NCI-H1417 treated with DMSO at 0.1 percent for 48 hours (cell line): ENCODE measurements at regions not wholly inside any gene's neighbourhood (a gene's known extent, or its start where the extent isn't known, plus 50 kb on each side); places are given as distances from the start of the nearest gene placed in this dataset.

Experiments
- DNase-seq: peaks from one replicate; lab custom pipeline; 2025; lab: John Stamatoyannopoulos, UW

DNA sequence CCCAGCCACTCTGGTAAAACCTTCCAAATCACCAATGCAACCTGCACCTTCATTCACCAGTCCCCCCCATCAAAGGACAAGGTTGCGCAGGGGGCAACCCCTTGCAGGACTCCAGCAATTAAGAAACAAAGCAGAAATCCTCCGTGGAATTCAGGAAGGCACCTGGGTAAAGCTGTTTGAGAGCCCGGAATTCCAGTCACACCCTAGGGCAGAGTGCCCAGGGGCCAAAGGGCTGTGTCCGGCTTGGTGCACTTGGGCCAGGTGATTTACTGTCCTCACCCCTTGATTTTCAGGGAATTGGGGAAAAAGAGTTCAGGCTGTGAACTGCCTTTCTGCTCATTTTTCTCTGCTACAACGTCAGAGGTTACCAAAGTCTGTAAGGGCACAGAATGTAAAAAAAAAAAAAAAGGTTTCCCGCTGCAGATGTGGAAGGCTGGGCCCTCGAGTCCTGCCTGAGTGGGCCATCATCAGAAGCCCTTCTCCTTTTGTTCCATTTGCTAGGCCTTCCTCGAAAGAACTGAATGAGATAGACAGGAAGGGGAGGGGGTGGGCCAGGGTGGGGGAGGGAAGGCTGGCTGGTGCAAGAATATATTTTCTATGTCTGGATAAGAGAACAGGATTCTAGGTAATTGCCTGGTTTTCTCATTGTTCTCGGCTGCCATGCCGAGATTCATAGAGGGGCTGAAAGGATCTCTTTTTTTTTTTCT lies 266.5 kb upstream of the PSMD7 start:
- no peak for DNase-seq

DNA sequence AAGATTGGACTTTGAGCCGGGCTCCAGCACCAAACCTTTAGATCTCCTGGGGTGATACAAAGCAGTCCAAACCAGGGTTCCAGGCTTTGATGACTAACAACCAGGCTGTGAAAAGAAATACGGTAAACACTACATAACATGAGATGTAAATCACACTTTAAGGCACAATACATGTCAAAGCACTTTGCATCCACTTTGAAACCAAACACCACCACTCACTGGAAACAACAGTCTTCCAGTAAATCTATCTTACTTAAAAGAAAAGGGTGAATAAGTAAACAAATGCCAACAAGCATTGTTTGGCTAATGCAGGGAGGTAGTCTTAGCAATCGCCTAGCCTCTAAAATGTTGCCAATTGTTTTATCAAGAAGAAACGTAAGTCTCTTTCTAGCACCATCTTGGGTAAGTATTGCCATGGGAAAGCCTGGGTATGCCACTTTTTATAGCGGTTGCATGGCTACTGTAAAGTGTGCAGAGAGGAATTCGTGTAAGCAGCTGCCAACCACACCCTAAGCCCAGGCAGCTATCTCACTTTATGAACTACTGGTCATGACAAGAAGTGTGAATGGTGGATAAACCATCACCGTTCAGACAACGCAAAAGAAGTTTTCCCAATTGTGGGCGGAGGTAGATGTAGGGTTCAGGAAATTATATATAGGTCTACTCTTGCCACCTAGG lies 267.4 kb upstream of the PSMD7 start:
- DNase-seq = no peak

DNA sequence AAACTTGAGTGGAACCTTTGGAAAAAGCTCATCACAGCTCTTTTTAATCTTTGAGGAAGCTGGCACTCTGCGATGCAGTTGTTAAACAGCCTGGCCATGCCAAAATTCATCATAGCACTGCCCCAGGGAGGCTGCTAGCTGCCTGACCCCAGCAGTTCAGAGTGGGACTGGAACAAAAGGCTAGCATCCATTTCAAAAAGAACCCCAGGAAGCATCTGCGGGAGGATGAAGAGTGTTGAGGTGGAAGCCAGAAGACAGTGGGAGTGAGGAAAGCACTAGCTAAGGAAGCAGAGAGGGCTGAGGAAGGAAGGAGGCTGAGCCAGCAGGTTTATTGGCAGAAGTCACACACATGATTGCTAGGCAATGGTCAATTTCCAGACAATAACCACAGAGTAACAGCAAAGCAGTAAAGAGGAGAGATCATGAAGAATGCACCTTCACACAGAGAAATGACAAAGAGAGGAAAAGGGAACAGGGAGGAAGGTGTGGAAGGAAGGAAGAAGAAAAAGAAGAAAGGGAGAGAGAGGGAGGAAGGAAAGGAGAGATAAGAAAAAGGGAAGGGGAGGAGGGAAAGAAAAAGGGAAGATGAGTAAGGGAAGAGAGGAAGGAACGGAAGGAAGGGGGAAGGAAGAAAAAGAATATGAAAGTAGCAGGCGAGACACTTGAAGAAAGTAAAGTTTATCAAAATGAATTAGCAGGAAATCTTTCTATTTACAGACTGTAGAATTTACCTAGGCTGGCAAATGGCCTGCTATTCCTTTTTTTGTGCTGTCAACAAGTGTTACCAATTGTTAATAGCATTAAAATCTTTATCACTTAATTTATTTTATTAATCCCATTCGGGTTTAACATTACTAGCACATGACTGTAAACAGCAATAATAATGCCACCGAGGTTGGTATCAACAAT lies 270.0 kb upstream of the PSMD7 start:
- DNase-seq = no peak

DNA sequence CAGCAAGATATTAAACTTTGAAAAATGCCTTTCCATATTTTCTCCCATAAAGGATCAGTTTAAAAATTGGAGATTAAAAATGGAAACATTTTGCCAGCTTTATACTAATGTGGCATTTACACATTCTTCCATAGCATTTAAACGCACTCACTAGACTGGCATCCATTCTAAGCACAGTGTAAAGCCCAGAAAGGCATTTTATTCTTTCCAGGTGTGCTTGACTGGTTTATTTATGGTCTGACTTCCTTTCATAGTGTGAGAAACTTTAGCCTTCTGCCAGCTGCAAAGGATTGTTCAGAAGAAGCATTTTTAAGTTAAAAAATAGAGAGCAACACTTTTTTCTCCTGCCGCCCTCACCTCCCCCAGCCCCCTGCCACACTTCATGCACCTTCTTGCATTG lies 271.7 kb upstream of the PSMD7 start:
- DNase-seq = no peak

DNA sequence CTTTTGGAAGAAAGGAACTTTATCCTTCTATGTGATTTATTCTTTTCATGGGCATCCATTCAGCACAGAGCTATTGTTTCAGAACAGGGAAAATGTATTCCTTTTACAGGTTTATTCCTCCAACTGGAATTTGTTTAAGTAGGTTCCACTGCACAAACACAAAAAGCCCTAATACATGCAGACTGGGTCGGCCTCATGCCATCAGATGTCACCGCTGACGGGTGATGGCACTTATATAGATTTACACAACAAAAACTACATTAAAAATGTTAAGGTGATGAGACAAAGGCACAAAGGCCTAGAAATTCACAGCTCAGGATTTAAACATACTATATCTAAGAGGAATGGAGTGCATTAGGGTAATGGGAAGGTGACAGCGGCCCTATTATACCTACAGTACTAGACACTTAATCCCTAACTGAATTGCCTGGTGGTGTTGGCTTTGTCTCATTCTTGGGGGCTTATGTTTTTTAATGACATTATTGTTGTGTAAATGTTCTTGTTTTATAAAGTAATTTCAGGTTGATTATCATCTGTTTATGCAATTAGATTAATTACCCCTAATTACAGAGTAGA lies 276.4 kb upstream of the PSMD7 start:
- no peak for DNase-seq

DNA sequence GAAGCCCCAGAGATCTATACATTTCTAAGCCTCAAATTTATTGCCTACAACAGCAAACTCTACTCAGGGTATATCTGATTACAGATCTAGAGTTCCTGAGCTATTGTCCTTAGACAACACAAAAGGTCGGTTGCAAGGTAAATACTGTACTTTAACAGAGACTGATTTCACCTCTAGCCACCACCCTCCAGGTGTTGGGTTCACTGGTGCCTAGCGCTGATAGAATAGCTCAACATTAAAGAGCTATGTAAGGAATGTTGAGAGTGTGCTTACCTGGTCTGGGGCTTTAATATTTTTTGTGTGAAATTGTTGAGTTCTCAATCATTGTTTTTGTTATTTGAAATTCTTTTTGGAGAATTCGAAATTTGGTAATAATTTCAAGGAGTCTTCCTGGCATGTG lies 277.0 kb upstream of the PSMD7 start:
- DNase-seq = no peak

DNA sequence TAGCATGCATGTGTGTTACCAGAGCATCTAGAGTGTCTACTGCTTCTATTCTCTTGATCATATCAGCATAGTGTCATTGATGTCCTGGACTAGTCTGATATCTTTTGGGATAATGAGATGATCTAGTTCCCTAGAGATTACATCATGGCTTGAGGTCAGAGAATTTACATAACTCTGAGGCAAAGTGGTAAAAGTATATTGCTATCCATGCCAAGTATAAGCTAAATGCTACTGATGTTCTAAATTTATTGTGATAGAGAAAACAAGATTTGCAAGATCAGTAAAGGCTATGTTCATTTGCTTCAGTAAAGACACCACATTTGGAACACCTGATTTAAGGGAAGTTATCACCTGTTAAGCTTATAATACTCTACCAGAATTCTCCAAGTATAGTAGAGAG lies 280.7 kb upstream of the PSMD7 start:
- no peak for DNase-seq

DNA sequence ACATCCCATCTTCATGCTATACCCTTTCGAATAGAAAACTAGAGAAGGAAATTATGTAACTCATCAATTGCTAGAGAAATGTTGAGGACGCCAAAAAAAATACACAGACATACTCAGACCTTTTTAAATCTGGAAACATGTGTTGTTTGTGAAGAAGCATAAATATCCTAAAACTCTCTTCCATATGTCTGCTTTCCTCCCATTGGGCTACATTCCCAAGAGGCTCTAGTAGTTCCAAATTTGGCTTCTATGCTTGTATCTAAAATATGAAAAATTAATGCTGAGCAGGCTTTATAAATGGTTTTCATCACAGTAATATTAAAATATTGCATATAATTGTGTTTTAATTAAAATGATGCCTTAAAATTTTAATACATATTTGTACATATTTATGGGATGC lies 297.9 kb upstream of the PSMD7 start:
- no peak for DNase-seq

DNA sequence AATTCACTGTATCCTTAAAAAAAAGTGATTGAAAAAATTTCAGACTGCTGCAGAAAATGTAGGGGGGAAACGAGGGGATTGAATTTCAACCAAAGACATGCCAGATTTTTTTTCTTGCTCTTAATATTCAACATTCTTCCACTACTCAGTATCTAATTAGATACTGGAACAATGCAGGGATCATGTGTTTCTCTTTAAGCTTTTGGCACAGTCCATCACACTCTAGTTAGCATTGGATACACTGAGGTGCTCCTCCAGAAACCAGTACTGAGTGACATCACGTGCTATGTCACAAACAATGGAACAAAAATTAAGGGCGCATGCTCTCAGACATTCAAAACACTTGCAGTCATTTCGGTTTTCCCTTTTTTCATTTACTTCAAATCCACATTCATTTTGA lies 298.6 kb upstream of the PSMD7 start:
- DNase-seq = no peak

DNA sequence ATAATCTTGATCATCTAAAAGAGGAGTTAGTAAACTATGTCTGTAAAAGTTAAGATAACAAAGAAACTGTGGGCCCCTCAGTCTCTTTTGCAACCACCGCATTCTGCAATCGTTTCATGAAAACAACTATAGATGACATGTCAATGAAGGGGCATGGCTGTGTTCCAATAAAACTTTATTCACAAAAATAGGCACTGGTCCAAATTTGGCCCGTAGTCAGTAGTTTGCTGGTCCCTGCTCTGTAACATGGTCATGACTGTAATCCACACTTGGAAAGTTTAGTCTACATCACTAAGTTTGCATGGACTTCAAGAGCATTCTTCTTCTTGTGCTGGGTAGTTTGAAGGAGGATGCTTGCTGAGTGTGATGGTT lies 299.3 kb upstream of the PSMD7 start:
- no peak for DNase-seq

DNA sequence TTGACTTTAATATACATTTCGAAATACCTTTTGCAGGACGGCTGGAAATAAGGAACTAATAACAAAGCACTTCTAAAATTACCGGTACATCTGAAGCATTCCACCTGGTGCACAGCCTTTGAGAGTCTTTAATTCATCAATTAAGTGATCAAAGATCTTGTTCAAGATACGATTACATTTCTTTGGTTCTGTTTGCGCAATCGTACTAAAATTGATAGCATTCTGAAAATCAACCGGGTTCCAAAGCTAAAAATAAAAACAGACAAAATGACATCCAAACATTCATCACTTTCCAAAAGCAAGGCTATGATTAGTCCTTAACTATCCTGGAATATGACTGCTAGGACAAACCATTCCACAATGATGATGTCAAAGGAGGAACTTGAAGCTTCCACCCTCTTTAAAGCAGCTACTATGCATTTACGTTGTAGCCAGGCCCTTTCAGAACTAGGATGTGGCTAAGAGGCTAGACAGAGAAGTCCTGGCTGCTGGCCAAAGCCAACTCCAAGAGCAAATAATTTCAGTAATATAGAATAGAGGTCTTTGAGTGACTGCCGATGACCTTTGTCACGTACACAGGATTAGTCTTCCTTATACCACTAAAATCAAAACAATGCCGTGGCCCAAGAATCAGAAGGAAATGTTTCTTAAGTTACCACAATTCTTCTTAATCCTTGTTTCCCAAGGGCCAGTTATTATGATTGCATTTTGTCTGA lies 299.8 kb upstream of the PSMD7 start:
- DNase-seq = no peak

DNA sequence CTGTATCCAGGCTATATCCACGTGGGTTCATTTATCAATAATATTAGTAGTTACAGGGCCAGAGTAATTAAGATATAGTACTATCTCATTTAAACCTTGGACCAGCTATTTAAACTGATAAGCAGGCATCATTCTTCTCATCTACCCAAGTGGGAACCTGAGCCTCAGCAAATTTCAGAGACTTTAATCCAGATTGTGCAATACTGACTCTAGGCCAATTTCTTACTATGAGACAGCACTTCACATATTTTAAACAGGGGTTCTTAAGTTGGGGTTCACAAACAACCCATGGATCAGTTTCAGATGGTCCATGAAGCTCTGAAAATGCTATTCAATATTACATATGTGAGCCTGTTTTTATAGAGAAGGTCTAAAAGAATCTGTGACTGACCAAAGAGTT lies 302.7 kb upstream of the PSMD7 start:
- DNase-seq = no peak

DNA sequence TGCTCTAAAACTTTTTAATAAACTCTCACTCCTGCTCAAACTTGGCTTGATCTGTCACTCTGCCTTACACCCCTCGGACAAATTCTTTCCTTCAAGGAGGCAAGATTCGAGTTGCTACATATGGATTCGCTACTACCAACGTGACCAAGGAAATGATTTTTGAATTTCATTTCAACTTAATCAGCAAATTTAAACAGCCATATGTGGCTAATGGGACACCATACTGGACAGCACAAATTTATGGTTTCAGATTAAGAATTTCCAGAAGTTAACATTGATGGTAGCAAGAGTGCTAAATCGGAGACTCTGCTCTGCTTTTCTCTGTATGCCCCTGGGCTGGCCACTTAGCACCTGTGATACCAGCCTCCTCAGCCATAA lies 318.2 kb upstream of the PSMD7 start:
- no peak for DNase-seq

DNA sequence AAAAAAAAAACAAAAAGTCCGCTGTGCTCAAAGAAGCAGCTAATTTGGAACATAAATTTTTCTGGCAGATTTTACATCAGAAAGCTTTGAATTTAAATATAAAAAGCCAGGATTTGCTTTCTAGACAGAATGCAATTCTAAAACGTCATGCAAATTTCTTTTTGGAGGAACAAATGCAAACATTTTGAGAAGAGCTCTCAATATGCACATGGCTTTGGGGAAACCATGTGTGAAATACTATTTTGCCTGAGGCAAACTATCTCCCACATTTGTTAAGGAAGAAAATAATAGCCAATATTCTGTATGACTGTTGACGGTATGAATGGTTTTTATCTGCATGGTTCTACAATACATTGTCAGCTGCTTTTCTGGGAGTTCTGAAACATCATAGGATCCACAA lies 320.0 kb upstream of the PSMD7 start:
- DNase-seq = no peak

DNA sequence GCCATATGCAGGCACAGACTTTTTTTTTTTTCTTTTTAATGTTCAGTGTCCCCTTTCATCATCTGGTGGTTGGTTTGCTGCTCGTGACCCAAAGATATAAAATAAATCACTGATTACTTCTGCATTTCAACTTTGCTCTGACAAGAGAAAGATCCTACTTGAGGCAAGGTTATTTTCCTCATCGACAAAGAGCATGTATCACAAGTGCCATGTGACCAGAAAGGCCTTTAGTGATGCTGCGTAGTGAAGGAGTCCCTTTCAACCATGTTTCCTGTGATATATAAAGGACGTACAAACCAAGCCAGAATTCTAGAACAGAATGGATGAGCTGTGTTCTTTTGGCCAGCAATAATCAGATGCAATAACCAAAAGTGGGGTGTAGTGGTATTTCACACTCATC lies 323.4 kb upstream of the PSMD7 start:
- no peak for DNase-seq

DNA sequence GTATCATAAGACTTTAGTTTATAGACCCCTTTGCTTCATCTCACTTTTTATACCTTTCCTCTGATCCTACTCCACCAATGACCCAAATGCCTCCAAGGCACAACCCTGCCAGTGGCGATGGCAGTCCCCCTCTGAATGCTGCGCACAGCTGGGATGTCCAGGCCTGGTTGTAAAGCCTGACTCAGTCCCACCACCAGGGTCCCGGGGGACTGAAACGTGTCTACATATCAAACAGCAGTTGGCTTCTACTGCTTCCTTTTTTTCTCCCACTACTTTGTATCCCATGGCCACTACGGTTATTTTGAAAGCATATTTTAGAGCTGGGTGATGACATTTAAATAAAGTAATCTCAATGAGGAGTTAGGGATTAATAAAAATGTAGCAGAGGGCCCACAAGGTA lies 329.8 kb upstream of the PSMD7 start:
- DNase-seq = no peak

DNA sequence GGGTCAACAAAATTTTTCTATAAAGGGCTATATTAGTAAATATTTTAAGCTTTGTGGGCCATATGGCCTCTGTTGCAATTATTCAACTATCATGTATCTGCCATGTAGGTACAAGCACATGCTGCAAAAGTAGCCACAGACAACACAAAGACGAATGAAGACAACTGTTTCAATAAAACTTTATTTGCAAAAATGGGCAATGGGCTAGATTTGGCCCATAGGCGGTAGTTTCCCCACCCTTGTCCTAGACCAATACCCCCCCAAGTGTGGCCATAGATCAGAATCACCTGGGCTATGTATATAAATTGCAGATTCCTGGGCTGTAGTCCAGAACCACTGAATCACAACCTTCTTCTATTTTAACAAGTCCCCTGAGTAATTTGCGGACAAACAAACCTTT lies 331.0 kb upstream of the PSMD7 start:
- DNase-seq = no peak

DNA sequence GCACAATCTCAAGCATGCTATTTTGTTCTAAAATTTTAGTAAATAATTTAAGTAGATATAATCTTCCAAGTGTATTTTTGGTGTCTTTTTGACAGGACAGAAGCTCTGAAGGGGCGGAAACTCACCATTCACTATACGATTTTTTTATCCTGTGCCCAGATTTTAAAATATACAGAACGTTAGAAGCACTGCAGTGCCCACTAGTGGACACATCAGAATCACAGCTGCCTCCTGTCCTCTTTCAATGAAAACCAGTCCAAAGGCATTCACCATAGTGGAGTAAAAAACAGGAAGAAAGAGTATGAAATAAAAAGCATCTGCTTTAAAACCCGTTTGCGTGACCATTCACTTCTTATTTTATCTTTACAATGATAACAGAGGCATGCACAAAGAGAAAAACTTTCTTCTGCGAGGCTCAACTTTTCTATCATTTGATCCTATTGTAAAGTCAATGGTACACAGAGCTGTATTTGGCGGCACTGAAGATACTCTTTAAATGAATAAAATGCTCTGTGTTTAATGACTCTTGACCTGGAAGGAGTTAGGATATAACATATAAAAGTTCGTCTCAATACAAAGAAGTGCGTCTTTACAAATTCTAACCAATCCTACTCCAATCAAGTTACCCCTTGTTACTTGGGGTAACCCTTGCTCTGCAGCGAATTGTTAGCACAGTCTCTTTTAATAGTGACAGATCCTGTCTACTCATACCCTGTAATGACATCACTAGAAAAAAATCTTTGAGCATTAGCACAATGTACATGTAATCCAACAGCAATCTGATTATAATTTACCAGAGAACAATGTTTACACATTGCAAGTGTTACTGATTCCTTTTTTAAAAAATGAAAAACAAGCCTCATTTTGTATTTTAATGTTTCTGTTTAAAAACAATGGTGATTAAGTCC lies 339.8 kb upstream of the PSMD7 start:
- no peak for DNase-seq

DNA sequence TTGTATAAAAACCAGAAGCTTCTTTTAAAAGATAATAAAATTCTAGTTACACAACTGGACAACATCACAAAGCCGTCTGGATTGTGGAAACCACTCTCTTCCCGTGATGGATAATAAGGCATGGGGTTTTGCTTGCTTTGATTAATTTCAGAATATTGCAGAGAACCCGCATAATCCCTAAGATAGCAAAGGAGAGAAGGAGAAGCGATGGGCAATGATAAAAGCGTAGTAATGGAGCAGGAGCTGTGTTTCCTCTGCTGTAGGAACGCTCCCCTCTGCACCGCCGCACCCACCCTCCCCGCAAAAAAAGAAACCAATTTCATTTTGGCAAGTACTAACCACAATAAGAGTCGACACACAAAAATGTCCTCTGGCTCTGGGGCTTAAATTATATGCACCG lies 340.9 kb upstream of the PSMD7 start:
- no peak for DNase-seq

DNA sequence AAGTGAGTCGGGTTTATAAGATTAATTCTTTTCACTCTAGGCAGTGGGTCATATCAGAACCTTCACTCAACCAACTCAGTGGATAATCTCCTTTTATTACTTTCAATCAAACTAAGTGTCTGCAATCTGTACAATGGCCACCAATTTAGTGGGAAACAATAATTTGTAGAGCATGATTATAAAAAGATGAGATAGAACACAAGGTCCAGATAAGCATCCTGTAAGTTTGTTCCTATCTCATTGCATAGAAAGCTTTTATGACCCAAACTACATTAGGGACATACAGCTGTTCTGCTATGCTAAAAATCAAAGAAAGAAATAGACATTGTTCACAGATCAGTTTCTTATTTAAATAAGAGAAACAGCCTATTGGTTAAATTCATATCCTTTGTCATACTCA lies 341.4 kb upstream of the PSMD7 start:
- DNase-seq = no peak

DNA sequence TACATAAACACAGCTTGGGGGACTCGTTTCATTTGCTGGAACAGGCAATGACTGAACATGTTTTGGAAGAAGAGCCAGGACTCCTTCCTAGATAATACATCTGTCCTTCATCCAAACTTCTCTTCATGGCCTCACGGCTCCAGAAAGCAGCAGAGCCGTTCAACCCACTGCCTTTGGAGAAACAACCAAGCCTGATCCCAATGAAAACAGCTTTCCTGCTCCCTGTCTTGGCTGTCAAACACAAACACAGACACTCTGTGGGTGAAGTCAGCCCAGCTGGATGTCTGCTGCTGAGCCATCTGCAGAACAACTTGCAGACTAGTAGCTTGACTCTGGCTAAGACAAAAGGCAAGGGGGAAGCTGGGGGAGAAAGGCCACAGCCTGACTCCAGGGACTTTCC lies 345.1 kb upstream of the PSMD7 start:
- DNase-seq = no peak
